Activated CD4-positive, alpha-beta memory T cell treated with anti-CD3 and anti-CD28 coated beads for 36 hours (primary cell): ENCODE measurements at regions not wholly inside any gene's neighbourhood (a gene's known extent, or its start where the extent isn't known, plus 50 kb on each side); places are given as distances from the start of the nearest gene placed in this dataset.
"Not testable (repeated sequence)": the region's sequence is repeated elsewhere in the genome, so short reads cannot be mapped to it uniquely, and the experiment has no call there.

Experiments used
- CTCF ChIA-PET: fragments of 350-600 bp; sonication (Branson Sonifier 250); formaldehyde crosslinking; loops from one replicate; lab custom pipeline; 2021; ENCODE audit warnings: antibody characterized with exemption, inconsistent platforms; lab: Charles Lee
- POLR2A ChIA-PET: fragments of 350-600 bp; sonication (Branson Sonifier 250); formaldehyde crosslinking; loops from one replicate; lab custom pipeline; 2021; ENCODE audit warnings: antibody characterized with exemption; lab: Charles Lee
- DNase-seq: peaks from one replicate; pipeline ENCODE4 v3.0.0-alpha.2; 2020
- H3K27ac Mint-ChIP-seq: one replicate; pipeline ENCODE4 v1.8.0; 2021; ENCODE audit warnings: mixed read lengths
- H3K27me3 Mint-ChIP-seq: one replicate; pipeline ENCODE4 v1.8.0; 2021; ENCODE audit warnings: mixed read lengths
- H3K36me3 Mint-ChIP-seq: one replicate; pipeline ENCODE4 v1.8.0; 2021; ENCODE audit warnings: mixed read lengths
- H3K4me1 Mint-ChIP-seq: one replicate; pipeline ENCODE4 v1.8.0; 2021; ENCODE audit warnings: low read depth, mixed read lengths
- H3K4me3 Mint-ChIP-seq: one replicate; pipeline ENCODE4 v1.8.0; 2021; ENCODE audit warnings: mild to moderate bottlenecking, mixed read lengths
- H3K9me3 Mint-ChIP-seq: one replicate; pipeline ENCODE4 v1.8.0; 2021; ENCODE audit warnings: mixed read lengths
- intact Hi-C: fragments of 100-400 bp; cut with micrococcal nuclease; formaldehyde crosslinking; loops from one replicate; pipeline ENCODE4 v1.15.1; 2023

- H3K36me3 Mint-ChIP-seq, H3K27me3 Mint-ChIP-seq, CTCF ChIA-PET, DNase-seq, H3K27ac Mint-ChIP-seq, H3K4me1 Mint-ChIP-seq, POLR2A ChIA-PET, intact Hi-C loops, H3K9me3 Mint-ChIP-seq, H3K4me3 Mint-ChIP-seq: not testable (repeated sequence)
These were observed 103.7 kb upstream of the GBE1 start for GRCh38 chr3:81865164-81865563.

- POLR2A ChIA-PET, result no interaction called here
- H3K27me3 Mint-ChIP-seq, result peaks cover 5% of the 10 kb centered on the region
- H3K36me3 Mint-ChIP-seq, result no peaks in the 10 kb centered on the region
- H3K4me3 Mint-ChIP-seq, result no peak overlapping the region
- no peak for DNase-seq
- no peak overlapping the region for H3K27ac Mint-ChIP-seq
- no peaks in the 10 kb centered on the region for H3K4me1 Mint-ChIP-seq
- H3K9me3 Mint-ChIP-seq, result no peaks in the 10 kb centered on the region
- intact Hi-C loops, result no loop called here
- CTCF ChIA-PET, result interaction anchor here (0.6 to 0.7 kb wide), 2 partner anchors 13 to 378 kb away, joined by 3 read pairs; no protein-coding TSS in a partner anchor
These were observed 102.8 kb upstream of the GBE1 start for GRCh38 chr3:81864272-81864671.

GRCh38 chr3:81863756-81864155 is 102.3 kb upstream of the GBE1 start:
- no peak for DNase-seq
- peaks cover 5% of the 10 kb centered on the region for H3K27me3 Mint-ChIP-seq
- H3K27ac Mint-ChIP-seq, result no peak overlapping the region
- intact Hi-C loops, result no loop called here
- ChIA-PET POLR2A (no interaction called here), CTCF (interaction anchor here (0.6 kb wide), 1 partner anchor 13 kb away, joined by 3 read pairs; no protein-coding TSS in a partner anchor)
- H3K4me1 Mint-ChIP-seq, result no peaks in the 10 kb centered on the region
- no peaks in the 10 kb centered on the region for H3K9me3 Mint-ChIP-seq
- no peaks in the 10 kb centered on the region for H3K36me3 Mint-ChIP-seq
- no peak overlapping the region for H3K4me3 Mint-ChIP-seq

GRCh38 chr3:81861593-81861992 is 100.1 kb upstream of the GBE1 start:
- ChIA-PET CTCF (no interaction called here), POLR2A (no interaction called here)
- no peak overlapping the region for H3K4me3 Mint-ChIP-seq
- intact Hi-C loops, result no loop called here
- H3K9me3 Mint-ChIP-seq, result no peaks in the 10 kb centered on the region
- H3K27me3 Mint-ChIP-seq, result peaks cover 5% of the 10 kb centered on the region
- no peak overlapping the region for H3K27ac Mint-ChIP-seq
- DNase-seq, result no peak
- H3K36me3 Mint-ChIP-seq, result no peaks in the 10 kb centered on the region
- H3K4me1 Mint-ChIP-seq, result no peaks in the 10 kb centered on the region

GRCh38 chr3:81859524-81859923 is 98.1 kb upstream of the GBE1 start:
- DNase-seq, result no peak
- intact Hi-C loops, result no loop called here
- ChIA-PET POLR2A (no interaction called here), CTCF (no interaction called here)
- no peaks in the 10 kb centered on the region for H3K36me3 Mint-ChIP-seq
- H3K9me3 Mint-ChIP-seq, result no peaks in the 10 kb centered on the region
- H3K4me3 Mint-ChIP-seq, result no peak overlapping the region
- H3K27ac Mint-ChIP-seq, result no peak overlapping the region
- no peaks in the 10 kb centered on the region for H3K4me1 Mint-ChIP-seq
- peaks cover 4% of the 10 kb centered on the region for H3K27me3 Mint-ChIP-seq

- H3K36me3 Mint-ChIP-seq, result no peaks in the 10 kb centered on the region
- POLR2A ChIA-PET, result no interaction called here
- no peaks in the 10 kb centered on the region for H3K27me3 Mint-ChIP-seq
- H3K4me3 Mint-ChIP-seq, result no peak overlapping the region
- H3K4me1 Mint-ChIP-seq, result no peaks in the 10 kb centered on the region
- intact Hi-C loops, result no loop called here
- H3K27ac Mint-ChIP-seq, result no peak overlapping the region
- H3K9me3 Mint-ChIP-seq, result no peaks in the 10 kb centered on the region
- DNase-seq, result no peak
- CTCF ChIA-PET, result interaction anchor here (1.0 kb wide), 1 partner anchor 56 kb away, joined by 3 read pairs; no protein-coding TSS in a partner anchor
These were observed 92.0 kb upstream of the GBE1 start for GRCh38 chr3:81853431-81853830.

- intact Hi-C loops, result no loop called here
- Mint-ChIP-seq H3K27me3 (no peaks in the 10 kb centered on the region), H3K9me3 (no peaks in the 10 kb centered on the region), H3K27ac (no peak overlapping the region), H3K36me3 (no peaks in the 10 kb centered on the region), H3K4me1 (no peaks in the 10 kb centered on the region), H3K4me3 (no peak overlapping the region)
- DNase-seq, result no peak
- POLR2A ChIA-PET, result no interaction called here
- CTCF ChIA-PET, result interaction anchor here (1.5 kb wide), 1 partner anchor 58 kb away, joined by 3 read pairs; no protein-coding TSS in a partner anchor
These were observed 89.7 kb upstream of the GBE1 start for GRCh38 chr3:81851176-81851575.

- CTCF ChIA-PET, result no interaction called here
- Mint-ChIP-seq H3K27me3 (no peaks in the 10 kb centered on the region), H3K9me3 (no peaks in the 10 kb centered on the region), H3K36me3 (no peaks in the 10 kb centered on the region), H3K4me3 (no peak overlapping the region), H3K4me1 (no peaks in the 10 kb centered on the region), H3K27ac (no peak overlapping the region)
- POLR2A ChIA-PET, result no interaction called here
- intact Hi-C loops, result no loop called here
- no peak for DNase-seq
These were observed 85.5 kb upstream of the GBE1 start for GRCh38 chr3:81846988-81847387.

GRCh38 chr3:81841540-81841939 is 80.1 kb upstream of the GBE1 start:
- no peak overlapping the region for H3K4me3 Mint-ChIP-seq
- POLR2A ChIA-PET, result no interaction called here
- H3K36me3 Mint-ChIP-seq, result no peaks in the 10 kb centered on the region
- no peak overlapping the region for H3K27ac Mint-ChIP-seq
- H3K9me3 Mint-ChIP-seq, result no peaks in the 10 kb centered on the region
- no peaks in the 10 kb centered on the region for H3K4me1 Mint-ChIP-seq
- intact Hi-C loops, result no loop called here
- CTCF ChIA-PET, result no interaction called here
- no peaks in the 10 kb centered on the region for H3K27me3 Mint-ChIP-seq
- no peak for DNase-seq

- no peaks in the 10 kb centered on the region for H3K9me3 Mint-ChIP-seq
- intact Hi-C loops, result no loop called here
- DNase-seq, result no peak
- no peak overlapping the region for H3K4me3 Mint-ChIP-seq
- H3K4me1 Mint-ChIP-seq, result no peaks in the 10 kb centered on the region
- ChIA-PET POLR2A (no interaction called here), CTCF (no interaction called here)
- H3K36me3 Mint-ChIP-seq, result no peaks in the 10 kb centered on the region
- H3K27ac Mint-ChIP-seq, result no peak overlapping the region
- H3K27me3 Mint-ChIP-seq, result no peaks in the 10 kb centered on the region
These were observed 78.2 kb upstream of the GBE1 start for GRCh38 chr3:81839504-81840094.

GRCh38 chr3:81838457-81838856 is 77.0 kb upstream of the GBE1 start:
- intact Hi-C loops, result no loop called here
- POLR2A ChIA-PET, result no interaction called here
- Mint-ChIP-seq H3K27me3 (no peaks in the 10 kb centered on the region), H3K4me3 (no peak overlapping the region), H3K36me3 (no peaks in the 10 kb centered on the region), H3K4me1 (no peaks in the 10 kb centered on the region), H3K9me3 (no peaks in the 10 kb centered on the region), H3K27ac (no peak overlapping the region)
- CTCF ChIA-PET, result no interaction called here
- no peak for DNase-seq

GRCh38 chr3:81837071-81837593 is 75.7 kb upstream of the GBE1 start:
- Mint-ChIP-seq H3K9me3 (no peaks in the 10 kb centered on the region), H3K4me3 (no peak overlapping the region), H3K27me3 (no peaks in the 10 kb centered on the region), H3K4me1 (no peaks in the 10 kb centered on the region), H3K27ac (no peak overlapping the region), H3K36me3 (no peaks in the 10 kb centered on the region)
- intact Hi-C loops, result no loop called here
- POLR2A ChIA-PET, result no interaction called here
- CTCF ChIA-PET, result no interaction called here
- no peak for DNase-seq

GRCh38 chr3:81829937-81830336 is 68.5 kb upstream of the GBE1 start:
- Mint-ChIP-seq H3K4me3 (no peak overlapping the region), H3K4me1 (no peaks in the 10 kb centered on the region), H3K27me3 (no peaks in the 10 kb centered on the region), H3K9me3 (no peaks in the 10 kb centered on the region), H3K36me3 (no peaks in the 10 kb centered on the region), H3K27ac (no peak overlapping the region)
- CTCF ChIA-PET, result no interaction called here
- POLR2A ChIA-PET, result no interaction called here
- DNase-seq, result no peak
- intact Hi-C loops, result no loop called here
